HG02840 (cell line): ENCODE measurements at regions not wholly inside any gene's neighbourhood (a gene's known extent, or its start where the extent isn't known, plus 50 kb on each side); places are given as distances from the start of the nearest gene placed in this dataset.

Experiments
- ATAC-seq: cut with Tn5 transposase; IDR thresholded peaks from one replicate; pipeline ENCODE4 v1.9.1; 2021; ENCODE audit warnings: mild to moderate bottlenecking, moderate library complexity, moderate number of reproducible peaks; ENCODE audit not compliant: unreplicated experiment, low FRiP score

DNA sequence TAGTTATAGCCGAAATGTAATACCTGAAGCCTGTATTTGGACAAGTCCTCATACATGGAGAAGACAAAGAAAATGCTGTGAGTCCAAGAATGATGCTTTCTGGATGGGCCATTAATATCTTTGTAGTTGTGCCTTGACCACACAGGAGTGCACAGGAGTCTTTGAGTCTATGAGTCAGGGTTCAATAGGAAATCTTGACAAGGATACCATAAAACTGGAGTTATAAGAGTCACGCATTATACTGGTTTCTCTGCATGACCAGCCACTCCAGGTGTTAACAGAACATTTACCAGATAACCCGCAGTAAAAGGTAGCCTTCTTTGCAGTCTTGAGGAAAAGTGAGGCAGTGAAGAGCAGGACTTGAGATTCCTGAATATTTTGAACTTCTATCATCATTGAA lies 464.6 kb upstream of the PKN2 start:
- ATAC-seq = no peak

DNA sequence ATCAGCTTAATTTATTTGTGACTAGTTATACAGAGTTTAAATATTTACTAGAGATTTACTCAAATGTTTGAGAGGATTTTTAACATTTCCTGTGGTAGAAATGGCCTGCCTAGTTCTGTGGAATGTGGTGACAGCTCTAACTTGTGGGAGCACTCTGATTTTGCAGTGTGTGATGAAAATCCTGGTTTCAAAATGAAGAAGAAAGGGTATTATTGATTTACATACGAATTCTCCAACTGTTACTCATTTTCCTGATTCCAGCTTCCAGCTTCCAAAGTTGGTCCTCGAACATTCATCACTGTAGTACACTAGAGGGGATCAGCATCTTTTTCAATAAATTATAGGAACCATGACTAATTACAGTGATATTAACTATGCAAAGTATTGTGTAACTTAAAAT lies 462.7 kb upstream of the PKN2 start:
- no peak for ATAC-seq

GRCh38 chr1:88224906-88225305 lies 459.2 kb upstream of the PKN2 start:
- no peak for ATAC-seq

DNA sequence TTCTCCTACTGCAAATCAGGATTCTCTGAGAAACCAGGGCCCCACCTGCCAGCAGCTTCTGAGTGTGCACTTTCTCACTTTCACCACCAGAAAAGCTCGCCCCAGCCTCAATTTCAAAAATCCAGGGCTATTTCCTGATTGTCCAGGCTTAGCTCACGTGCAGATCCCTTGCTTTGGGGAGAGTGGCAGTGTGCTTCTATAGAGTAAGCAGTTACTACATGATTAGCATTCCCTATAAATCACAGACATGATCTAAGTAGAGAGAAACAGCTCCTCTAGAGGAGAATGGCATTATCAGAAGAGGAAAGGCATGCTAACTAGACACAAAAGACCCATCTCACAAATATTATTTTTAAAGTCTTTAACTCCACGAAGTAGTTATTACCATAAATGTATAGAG lies 456.0 kb upstream of the PKN2 start:
- ATAC-seq = no peak

DNA sequence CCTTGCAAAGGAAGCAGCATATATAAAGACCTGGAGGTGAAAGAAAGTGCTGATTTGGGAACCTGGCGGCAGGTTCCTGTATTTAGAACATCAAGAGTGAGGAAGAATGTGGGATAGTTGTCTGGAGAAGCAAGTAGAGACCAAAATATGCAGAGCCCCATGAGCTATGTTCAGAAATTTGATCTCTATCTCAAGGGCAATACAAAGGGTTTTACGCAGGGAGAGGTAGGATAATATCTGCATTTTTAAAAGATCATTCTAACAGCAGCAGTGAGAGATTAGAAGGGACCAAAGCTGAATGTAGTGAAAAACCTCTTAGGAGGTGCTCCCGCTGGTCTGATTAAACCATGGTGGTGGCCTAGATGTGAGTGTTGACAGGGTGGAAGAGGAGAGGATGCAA lies 453.9 kb upstream of the PKN2 start:
- ATAC-seq = no peak

DNA sequence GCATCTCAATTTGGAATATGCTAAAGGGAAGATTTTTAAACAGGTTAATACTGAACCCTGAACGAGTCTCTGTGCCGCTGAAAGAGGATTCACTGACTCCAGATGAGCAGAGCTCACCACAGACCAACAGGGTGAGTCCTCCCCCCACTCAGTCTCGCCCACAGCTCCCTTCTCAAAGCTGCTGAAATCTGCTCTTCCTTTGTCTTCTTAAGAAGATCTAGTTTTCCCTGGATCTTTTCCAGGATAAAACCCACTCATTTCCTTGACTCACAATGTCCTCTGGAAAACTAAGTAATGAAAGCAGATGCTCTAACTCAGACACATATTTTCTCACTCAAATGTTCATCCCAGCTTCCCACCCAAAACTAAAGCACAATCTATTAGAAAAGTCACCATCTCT lies 447.0 kb upstream of the PKN2 start:
- no peak for ATAC-seq

DNA sequence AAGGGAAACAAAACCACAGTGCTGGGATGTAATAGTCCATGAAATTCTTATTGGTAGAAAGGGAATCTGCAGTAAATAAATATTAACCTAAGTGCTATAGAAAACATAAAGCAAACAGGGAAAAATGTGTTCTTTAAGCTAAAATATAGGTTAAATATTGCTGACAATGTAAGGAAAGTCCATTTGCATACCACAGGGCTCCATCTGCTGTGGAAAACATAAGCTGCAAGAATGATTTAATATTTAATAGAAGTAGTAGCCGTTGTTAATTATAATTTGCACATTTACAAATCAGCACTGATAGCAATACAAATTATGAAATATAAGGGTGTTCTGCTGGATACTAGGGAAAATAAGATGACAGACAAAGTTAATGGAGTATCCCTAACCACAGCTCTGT lies 444.9 kb upstream of the PKN2 start:
- ATAC-seq = no peak

- ATAC-seq = no peak
Measured at GRCh38 chr1:88247666-88248065, 436.4 kb upstream of the PKN2 start.

DNA sequence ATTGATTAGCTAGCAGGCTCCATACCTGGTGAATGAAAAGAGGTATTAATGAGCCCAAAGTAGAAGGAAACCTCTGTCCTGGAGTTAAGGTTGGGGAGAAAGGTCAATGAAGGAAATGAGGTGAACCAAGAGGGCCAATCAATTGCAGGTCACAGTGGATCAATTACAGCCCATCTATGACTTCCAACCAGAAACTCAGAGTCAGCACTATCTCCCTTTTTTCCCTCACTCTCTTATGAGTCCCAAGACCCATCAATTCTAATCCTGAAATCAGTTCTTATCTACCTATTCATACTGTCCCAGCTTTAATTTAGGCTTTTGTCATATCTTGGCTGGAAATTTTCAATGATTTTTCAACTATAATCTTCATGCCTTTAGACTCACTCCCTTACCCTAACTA lies 433.2 kb upstream of the PKN2 start:
- ATAC-seq = no peak

GRCh38 chr1:88252745-88253144 lies 431.3 kb upstream of the PKN2 start:
- ATAC-seq = no peak

DNA sequence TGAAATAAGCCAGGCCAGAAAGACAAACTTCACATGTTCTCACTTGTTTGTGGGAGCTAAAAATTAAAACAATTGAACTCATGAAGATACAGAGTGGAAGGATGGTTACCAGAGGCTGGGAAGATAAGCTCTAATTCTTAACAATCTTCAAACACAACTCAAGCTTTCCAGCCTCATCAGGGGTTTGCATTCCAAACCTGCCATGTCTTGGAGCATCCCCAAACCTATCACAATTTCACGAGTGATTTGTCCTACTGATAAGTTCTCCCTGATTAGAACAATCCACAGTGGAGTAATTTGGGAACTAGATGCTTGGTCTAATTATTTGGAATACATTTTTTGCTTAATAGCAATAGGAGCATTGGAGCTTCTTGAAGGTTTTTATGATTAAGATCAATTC lies 418.5 kb upstream of the PKN2 start:
- ATAC-seq = no peak

- no peak for ATAC-seq
Measured at GRCh38 chr1:88266051-88266450, 418.0 kb upstream of the PKN2 start.

DNA sequence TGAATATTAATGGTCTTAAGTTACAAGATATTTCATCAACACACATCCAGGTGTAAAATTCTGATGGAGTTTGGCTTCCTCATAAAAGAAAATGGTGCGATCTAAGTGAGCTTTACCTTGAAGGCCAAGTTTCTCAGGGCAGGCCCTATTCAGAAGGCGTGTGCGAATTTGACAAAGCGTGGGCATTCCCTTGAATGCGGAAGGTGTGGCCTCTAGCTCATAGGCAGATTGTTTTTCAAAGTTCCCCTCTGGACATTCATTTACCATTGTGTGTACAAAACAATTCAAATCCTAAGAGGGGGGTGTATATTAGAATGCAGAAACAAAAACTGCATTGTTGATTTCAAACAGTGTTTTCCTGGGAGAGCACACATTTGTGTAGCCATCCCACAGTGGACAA lies 411.9 kb upstream of the PKN2 start:
- no peak for ATAC-seq

DNA sequence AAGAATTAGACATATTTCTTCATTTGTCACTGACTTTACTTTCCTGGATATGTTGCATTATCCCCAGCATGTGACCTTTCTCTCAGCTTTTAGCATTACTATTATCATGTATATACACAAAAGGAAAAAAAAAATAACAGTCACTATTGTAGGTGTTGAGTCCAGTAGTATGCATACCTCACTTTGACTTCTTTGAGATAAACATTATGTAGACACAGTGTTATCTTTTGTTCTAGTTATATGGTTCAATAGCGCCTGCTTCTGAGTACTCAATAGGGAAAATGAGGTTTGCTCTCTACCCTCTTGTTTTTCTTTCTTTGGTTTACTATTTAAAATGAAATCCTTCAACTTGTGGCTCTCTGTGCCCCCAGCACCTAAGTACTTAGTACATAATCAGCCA lies 409.6 kb upstream of the PKN2 start:
- ATAC-seq = no peak

DNA sequence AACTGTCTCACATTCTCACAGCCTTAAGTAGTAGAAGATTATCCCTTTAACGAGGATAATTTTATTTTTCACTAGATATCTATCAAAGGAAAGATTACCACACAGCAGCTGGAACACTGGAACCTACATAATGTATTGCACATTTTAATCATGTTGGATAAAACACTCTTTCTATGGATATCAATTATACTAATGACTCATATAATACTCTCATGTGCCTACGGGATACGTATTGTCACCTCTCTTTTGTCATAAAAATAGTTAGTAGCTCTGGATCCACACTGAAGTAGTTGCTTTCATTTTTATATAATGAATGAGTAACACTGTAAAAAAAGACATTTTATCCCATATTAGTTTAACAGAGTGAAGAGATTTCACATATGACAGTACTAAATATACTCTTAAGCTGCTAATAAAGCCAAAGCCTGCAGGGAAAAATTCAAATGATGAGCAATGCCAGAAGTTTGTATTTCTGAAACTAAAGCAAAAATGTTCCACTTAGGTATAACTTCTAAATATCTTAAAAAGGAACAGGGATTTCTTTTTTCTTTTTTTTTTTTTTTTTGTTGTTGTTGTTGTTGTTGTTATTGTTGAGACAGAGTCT lies 408.7 kb upstream of the PKN2 start:
- ATAC-seq = no peak

- no peak for ATAC-seq
Measured at GRCh38 chr1:88276163-88276562, 407.9 kb upstream of the PKN2 start.

- ATAC-seq = no peak
Measured at GRCh38 chr1:88284066-88284465, 400.0 kb upstream of the PKN2 start.

DNA sequence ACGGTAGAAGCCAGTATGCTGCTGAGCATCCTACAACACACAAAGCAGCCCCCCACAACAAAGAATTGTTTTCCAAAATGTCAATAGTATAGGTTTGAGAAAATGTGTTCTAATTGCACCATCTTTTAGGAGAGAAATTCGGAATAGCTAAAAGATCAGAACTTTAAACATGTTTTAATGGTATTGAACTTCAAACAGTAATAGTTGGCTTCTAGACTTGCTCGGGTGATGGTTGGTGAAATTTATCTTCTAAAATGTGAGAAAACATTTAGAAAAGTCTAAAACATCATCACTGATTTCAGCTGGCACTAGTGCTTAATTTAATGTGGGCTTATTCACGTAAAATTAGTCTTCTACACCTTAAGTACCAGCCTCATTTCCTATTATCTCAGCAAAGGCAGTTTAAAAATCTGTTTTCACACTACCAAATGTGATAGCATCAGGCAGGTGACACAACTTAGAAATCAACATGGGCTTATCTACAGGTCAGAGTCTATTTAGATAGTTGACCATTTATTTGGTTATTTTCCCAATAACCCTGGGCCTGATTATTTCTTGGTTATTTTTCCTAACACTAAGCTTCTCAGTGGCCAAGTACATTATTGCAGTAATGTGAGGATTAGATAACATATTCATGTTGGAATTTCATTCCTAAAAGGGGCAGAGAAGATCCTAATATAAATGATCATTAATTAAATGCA lies 399.3 kb upstream of the PKN2 start:
- no peak for ATAC-seq

DNA sequence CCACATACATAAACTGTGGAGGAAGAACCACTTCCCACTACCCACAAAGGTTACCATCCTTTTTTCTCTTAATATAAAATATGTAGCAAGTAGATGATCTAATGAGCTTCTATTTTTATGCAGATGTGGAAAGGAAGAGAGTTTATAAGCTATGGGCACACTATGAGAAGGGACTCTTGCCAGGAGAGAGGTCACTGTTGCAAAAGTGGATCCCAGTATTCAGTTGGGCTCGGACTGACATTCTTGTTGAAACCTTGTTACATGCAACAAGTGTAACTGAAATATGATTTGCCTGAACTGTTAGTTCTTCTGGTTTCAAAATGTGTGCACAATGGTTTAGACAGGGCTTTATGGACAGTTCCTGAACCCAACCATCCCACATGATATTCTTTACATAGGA lies 397.4 kb upstream of the PKN2 start:
- ATAC-seq = no peak

DNA sequence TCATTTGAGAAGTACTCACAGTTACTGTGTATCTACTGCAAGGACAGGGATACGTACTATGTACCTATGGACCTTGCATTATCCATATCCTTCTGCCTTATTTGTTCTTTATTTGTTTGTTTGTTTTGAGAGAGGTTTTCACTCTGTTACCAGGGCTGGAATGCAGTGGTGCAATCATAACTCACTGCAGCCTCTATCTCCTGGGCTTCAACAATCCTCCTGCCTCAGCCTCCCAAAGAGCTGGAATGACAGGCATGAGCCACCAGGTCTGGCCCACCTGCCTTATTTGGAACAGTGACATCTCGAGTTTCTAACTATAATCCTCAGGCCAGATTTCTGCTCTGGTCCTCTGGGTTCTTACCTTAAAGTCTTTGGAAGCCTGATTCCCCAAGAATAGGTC lies 395.5 kb upstream of the PKN2 start:
- ATAC-seq = no peak

DNA sequence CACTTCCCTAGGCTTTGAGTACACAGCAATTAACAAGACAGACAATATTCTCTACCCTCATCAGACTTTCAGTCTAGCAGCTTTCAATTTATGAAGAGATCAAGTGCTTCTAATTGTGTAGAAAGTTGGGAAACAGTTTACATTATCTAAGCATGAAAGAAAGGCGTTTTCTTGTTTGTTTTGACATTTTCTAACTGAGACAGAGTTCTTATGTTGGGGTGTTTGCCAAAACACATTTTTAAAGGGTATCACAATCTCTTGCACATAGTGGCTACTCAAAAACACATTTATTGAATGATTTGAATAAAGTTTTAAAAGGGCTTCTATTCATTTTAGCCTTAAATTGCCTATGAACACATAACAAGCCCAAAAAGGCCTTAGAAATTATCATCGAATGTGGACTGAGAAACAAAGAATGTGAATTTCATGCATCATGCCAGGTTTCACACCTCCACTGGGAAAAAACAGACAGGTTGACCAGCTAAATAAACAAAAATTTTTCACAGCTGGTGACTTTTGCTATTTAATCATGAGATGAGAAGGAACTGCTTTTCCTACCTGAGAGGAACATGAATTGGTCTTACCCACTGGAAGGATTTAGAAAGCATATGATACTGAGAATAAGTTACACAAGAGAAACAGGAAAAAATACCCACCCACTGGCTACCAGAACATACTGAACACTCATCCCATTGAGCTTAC lies 394.5 kb upstream of the PKN2 start:
- ATAC-seq = no peak
